Activated T-helper 2 cell treated with anti-CD3 and anti-CD28 coated beads, Interferon-gamma antibody, Interleukin-2, Interleukin-4, amounts not matched to agents 10 μg/mL and 5 μg/mL and 100 μg/mL, durations not matched to agents 14 hours and 24 hours and 36 hours (primary cell): ENCODE measurements at regions not wholly inside any gene's neighbourhood (a gene's known extent, or its start where the extent isn't known, plus 50 kb on each side); places are given as distances from the start of the nearest gene placed in this dataset.

Experiments used
- DNase-seq: peaks from one replicate; pipeline ENCODE4 v3.0.0; 2021; ENCODE audit warnings: low spot score
- H3K27ac Mint-ChIP-seq: one replicate; pipeline ENCODE4 v1.8.0; 2021; ENCODE audit warnings: mixed read lengths
- H3K27me3 Mint-ChIP-seq: one replicate; pipeline ENCODE4 v1.8.0; 2021; ENCODE audit warnings: low read depth, mixed read lengths
- H3K36me3 Mint-ChIP-seq: one replicate; pipeline ENCODE4 v1.8.0; 2021; ENCODE audit warnings: low read depth, mixed read lengths
- H3K4me1 Mint-ChIP-seq: one replicate; pipeline ENCODE4 v1.8.0; 2021; ENCODE audit warnings: low read depth, mixed read lengths
- H3K4me3 Mint-ChIP-seq: one replicate; pipeline ENCODE4 v1.8.0; 2021; ENCODE audit warnings: low read depth, mild to moderate bottlenecking, moderate library complexity, mixed read lengths
- H3K9me3 Mint-ChIP-seq: one replicate; pipeline ENCODE4 v1.8.0; 2021; ENCODE audit warnings: mixed read lengths
- intact Hi-C: fragments of 100-400 bp; cut with micrococcal nuclease; formaldehyde crosslinking; loops from one replicate; pipeline ENCODE4 v1.15.1; 2023

GRCh38 chr12:82019533-82019932 is 260.4 kb upstream of the PPFIA2 start:
- intact Hi-C loops: loop anchor here (2.0 kb wide), 1 partner anchor 375 kb away; no protein-coding TSS in a partner anchor
- no peaks in the 10 kb centered on the region for H3K4me1 Mint-ChIP-seq
- H3K36me3 Mint-ChIP-seq: no peaks in the 10 kb centered on the region
- no peak overlapping the region for H3K27ac Mint-ChIP-seq
- no peak for DNase-seq
- H3K4me3 Mint-ChIP-seq: no peak overlapping the region
- no peaks in the 10 kb centered on the region for H3K27me3 Mint-ChIP-seq
- peaks cover 9% of the 10 kb centered on the region for H3K9me3 Mint-ChIP-seq

GRCh38 chr12:82015623-82016347 is 256.6 kb upstream of the PPFIA2 start:
- Mint-ChIP-seq H3K36me3 (no peaks in the 10 kb centered on the region), H3K27ac (no peak overlapping the region), H3K4me3 (no peak overlapping the region), H3K9me3 (peaks cover 9% of the 10 kb centered on the region), H3K4me1 (no peaks in the 10 kb centered on the region), H3K27me3 (no peaks in the 10 kb centered on the region)
- intact Hi-C loops: no loop called here
- no peak for DNase-seq

DNA sequence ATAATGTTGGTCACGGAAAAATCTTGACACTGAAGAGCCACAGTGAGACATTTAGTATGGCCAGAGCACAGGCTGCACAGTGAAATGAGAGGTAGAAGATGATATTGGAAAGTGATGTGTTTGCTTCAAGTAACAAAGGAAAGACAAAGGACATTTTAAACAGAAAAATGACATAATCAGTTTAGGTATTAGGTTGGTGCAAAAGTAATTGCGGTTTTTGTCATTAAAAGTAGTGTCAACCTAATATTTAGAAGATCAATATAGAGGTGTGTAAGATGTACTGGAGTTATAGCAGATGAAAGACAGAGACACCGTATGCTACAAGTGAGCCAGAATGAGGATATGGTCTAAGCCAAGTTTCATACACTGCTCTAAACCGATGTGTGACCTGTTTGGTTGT is 253.0 kb upstream of the PPFIA2 start:
- H3K27me3 Mint-ChIP-seq: no peaks in the 10 kb centered on the region
- DNase-seq: no peak
- no peak overlapping the region for H3K4me3 Mint-ChIP-seq
- peaks cover 3% of the 10 kb centered on the region for H3K9me3 Mint-ChIP-seq
- no peak overlapping the region for H3K27ac Mint-ChIP-seq
- no peaks in the 10 kb centered on the region for H3K36me3 Mint-ChIP-seq
- H3K4me1 Mint-ChIP-seq: no peaks in the 10 kb centered on the region
- intact Hi-C loops: no loop called here

GRCh38 chr12:82009524-82009923 is 250.4 kb upstream of the PPFIA2 start:
- H3K27ac Mint-ChIP-seq: no peak overlapping the region

DNA sequence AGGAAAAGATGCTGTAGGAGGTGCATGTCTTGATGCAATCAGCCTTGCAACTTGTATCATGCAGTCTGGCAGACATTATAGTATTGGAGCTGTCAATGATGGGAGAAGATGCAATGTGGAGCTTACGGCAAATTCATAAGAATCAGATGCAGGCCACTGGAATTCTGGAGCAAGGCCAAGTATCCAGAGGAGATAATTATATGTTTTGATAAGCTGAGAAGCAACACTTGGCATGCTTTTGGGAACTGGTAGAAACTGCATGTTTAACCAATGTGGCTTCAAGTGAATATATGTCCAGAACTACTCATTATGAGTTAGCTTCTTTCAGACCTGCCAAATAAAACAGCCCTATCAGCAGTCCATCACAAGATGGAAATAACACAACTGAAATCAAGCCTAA is 249.1 kb upstream of the PPFIA2 start:
- Mint-ChIP-seq H3K27me3 (no peaks in the 10 kb centered on the region), H3K4me1 (no peaks in the 10 kb centered on the region), H3K27ac (no peak overlapping the region), H3K36me3 (no peaks in the 10 kb centered on the region), H3K9me3 (no peaks in the 10 kb centered on the region), H3K4me3 (no peak overlapping the region)
- no peak for DNase-seq
- intact Hi-C loops: no loop called here

More at GRCh38 chr12:82009524-82009923, 250.4 kb upstream of the PPFIA2 start:
- Mint-ChIP-seq H3K4me3 (no peak overlapping the region), H3K36me3 (no peaks in the 10 kb centered on the region), H3K4me1 (no peaks in the 10 kb centered on the region), H3K27me3 (no peaks in the 10 kb centered on the region), H3K9me3 (no peaks in the 10 kb centered on the region)
- intact Hi-C loops: no loop called here
- DNase-seq: no peak

GRCh38 chr12:81998761-81999378 is 239.7 kb upstream of the PPFIA2 start:
- no peak overlapping the region for H3K4me3 Mint-ChIP-seq
- H3K27me3 Mint-ChIP-seq: no peaks in the 10 kb centered on the region
- no peak overlapping the region for H3K27ac Mint-ChIP-seq
- intact Hi-C loops: loop anchor here (10.0 kb wide), 1 partner anchor 354 kb away; no protein-coding TSS in a partner anchor
- H3K9me3 Mint-ChIP-seq: no peaks in the 10 kb centered on the region
- no peak for DNase-seq
- no peaks in the 10 kb centered on the region for H3K4me1 Mint-ChIP-seq
- H3K36me3 Mint-ChIP-seq: no peaks in the 10 kb centered on the region

DNA sequence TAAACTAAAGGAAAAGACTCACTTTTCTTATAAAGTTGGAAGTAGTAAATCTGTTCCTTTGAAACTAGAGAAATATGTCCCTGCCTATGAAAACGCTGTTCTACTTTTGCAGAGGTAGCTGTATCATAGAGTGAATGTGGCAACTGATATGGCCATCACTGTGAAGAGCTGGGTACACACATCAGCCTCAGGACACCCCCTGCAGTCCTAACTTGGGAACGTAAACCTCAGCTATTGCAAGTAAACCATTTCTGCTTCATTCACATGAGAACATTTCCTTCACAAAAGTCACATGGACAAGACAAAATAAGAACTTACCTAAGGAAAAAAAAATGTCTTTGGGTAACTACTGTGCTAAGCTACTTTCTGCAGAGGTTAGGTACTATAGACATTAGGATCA is 233.3 kb upstream of the PPFIA2 start:
- intact Hi-C loops: loop anchor here (10.0 kb wide), 1 partner anchor 348 kb away; no protein-coding TSS in a partner anchor
- H3K4me3 Mint-ChIP-seq: no peak overlapping the region
- no peak overlapping the region for H3K27ac Mint-ChIP-seq
- H3K4me1 Mint-ChIP-seq: no peaks in the 10 kb centered on the region
- H3K27me3 Mint-ChIP-seq: no peaks in the 10 kb centered on the region
- no peak for DNase-seq
- H3K9me3 Mint-ChIP-seq: no peaks in the 10 kb centered on the region
- no peaks in the 10 kb centered on the region for H3K36me3 Mint-ChIP-seq

DNA sequence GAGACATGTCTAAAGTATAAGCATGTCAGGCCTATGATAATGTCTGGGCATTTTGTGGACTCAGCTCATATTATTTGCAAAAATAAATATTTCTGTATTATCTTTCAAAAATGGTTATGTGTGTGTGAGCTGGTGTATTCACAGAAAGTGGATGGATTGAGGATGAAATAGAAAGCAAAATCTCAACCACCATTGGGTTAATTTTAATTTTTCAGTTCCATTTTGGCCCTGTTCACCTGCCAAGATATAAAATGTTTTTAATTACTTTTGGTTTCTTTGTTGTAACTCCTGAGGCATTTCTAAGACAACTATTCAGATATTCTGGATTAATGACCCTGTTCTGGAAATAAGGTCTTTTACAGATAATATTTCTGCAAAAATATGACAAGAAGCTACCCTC is 232.7 kb upstream of the PPFIA2 start:
- DNase-seq: no peak
- H3K36me3 Mint-ChIP-seq: no peaks in the 10 kb centered on the region
- no peak overlapping the region for H3K4me3 Mint-ChIP-seq
- no peaks in the 10 kb centered on the region for H3K27me3 Mint-ChIP-seq
- H3K27ac Mint-ChIP-seq: no peak overlapping the region
- intact Hi-C loops: loop anchor here (10.0 kb wide), 1 partner anchor 347 kb away; no protein-coding TSS in a partner anchor
- no peaks in the 10 kb centered on the region for H3K4me1 Mint-ChIP-seq
- H3K9me3 Mint-ChIP-seq: no peaks in the 10 kb centered on the region

- no peak for DNase-seq
- no peak overlapping the region for H3K4me3 Mint-ChIP-seq
- no peaks in the 10 kb centered on the region for H3K27me3 Mint-ChIP-seq
- no peak overlapping the region for H3K27ac Mint-ChIP-seq
- no peaks in the 10 kb centered on the region for H3K9me3 Mint-ChIP-seq
- no peaks in the 10 kb centered on the region for H3K36me3 Mint-ChIP-seq
- intact Hi-C loops: no loop called here
- no peaks in the 10 kb centered on the region for H3K4me1 Mint-ChIP-seq
These were observed 229.2 kb upstream of the PPFIA2 start for GRCh38 chr12:81988362-81988761.

DNA sequence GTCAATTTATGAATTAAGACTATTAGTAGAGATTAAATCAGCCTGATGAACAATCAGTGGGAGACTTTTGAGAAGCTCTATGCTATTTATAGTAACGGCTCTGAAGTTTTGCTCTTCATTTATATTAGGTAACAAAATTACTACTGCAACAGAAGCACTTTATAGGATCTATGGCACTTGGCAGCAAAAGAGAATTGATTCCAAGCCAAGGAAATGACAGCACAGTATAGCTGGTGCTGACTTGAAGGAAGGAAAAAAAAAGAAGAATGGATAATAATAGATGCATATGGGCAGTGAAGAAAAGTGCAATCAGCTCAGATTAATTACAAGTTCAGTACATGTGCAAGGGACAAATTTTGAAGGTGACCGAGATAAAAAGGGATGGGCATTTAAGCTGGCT is 228.2 kb upstream of the PPFIA2 start:
- intact Hi-C loops: no loop called here
- Mint-ChIP-seq H3K9me3 (no peaks in the 10 kb centered on the region), H3K4me3 (no peak overlapping the region), H3K27ac (no peak overlapping the region), H3K27me3 (no peaks in the 10 kb centered on the region), H3K36me3 (no peaks in the 10 kb centered on the region), H3K4me1 (no peaks in the 10 kb centered on the region)
- DNase-seq: no peak

GRCh38 chr12:81976661-81977060 is 217.5 kb upstream of the PPFIA2 start:
- no peaks in the 10 kb centered on the region for H3K4me1 Mint-ChIP-seq
- no peaks in the 10 kb centered on the region for H3K9me3 Mint-ChIP-seq
- H3K4me3 Mint-ChIP-seq: no peak overlapping the region
- no peak for DNase-seq
- no peak overlapping the region for H3K27ac Mint-ChIP-seq
- H3K27me3 Mint-ChIP-seq: peaks cover 3% of the 10 kb centered on the region
- intact Hi-C loops: no loop called here
- H3K36me3 Mint-ChIP-seq: no peaks in the 10 kb centered on the region

DNA sequence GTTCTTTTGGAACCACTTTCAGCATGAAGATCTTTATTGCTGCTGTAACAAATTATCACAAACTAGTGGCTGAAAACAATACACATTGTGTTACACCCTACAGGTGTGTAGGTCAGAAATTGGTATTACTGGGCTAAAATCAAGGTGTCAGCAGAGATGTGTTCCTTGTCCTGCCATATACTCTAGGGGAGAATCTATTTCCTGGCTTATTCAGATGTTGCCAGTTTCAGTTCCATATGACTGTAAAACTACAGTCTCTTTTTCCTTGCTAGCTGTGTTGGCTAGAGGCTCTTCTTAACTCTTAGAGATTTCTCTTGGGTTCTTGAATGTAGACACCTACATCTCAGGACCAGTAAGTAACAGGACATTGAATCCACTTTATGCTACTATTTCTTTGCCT is 215.6 kb upstream of the PPFIA2 start:
- DNase-seq: no peak
- intact Hi-C loops: no loop called here
- peaks cover 3% of the 10 kb centered on the region for H3K27me3 Mint-ChIP-seq
- no peaks in the 10 kb centered on the region for H3K4me1 Mint-ChIP-seq
- H3K36me3 Mint-ChIP-seq: no peaks in the 10 kb centered on the region
- H3K27ac Mint-ChIP-seq: no peak overlapping the region
- H3K9me3 Mint-ChIP-seq: no peaks in the 10 kb centered on the region
- H3K4me3 Mint-ChIP-seq: no peak overlapping the region

GRCh38 chr12:81968421-81968820 is 209.3 kb upstream of the PPFIA2 start:
- no peaks in the 10 kb centered on the region for H3K9me3 Mint-ChIP-seq
- no peak overlapping the region for H3K27ac Mint-ChIP-seq
- DNase-seq: no peak
- intact Hi-C loops: no loop called here
- H3K27me3 Mint-ChIP-seq: peaks cover 3% of the 10 kb centered on the region
- no peaks in the 10 kb centered on the region for H3K4me1 Mint-ChIP-seq
- no peaks in the 10 kb centered on the region for H3K36me3 Mint-ChIP-seq
- no peak overlapping the region for H3K4me3 Mint-ChIP-seq
